ENCODE measurements at regions not wholly inside any gene's neighbourhood (a gene's known extent, or its start where the extent isn't known, plus 50 kb on each side); places are given as distances from the start of the nearest gene placed in this dataset.

GRCh38 chr6:27674882-27675281 is 202.0 kb upstream of the ZNF184 start:
- DNase-seq, result no peak
- Mint-ChIP-seq H3K4me3 (no peak overlapping the region), H3K9me3 (peaks cover 18% of the 10 kb centered on the region), H3K27ac (no peak overlapping the region), H3K36me3 (ENCODE audit: low read depth) (no peaks in the 10 kb centered on the region), H3K4me1 (peaks cover 23% of the 10 kb centered on the region), H3K27me3 (peaks cover 59% of the 10 kb centered on the region)
- TF ChIP-seq, protein P1, sequence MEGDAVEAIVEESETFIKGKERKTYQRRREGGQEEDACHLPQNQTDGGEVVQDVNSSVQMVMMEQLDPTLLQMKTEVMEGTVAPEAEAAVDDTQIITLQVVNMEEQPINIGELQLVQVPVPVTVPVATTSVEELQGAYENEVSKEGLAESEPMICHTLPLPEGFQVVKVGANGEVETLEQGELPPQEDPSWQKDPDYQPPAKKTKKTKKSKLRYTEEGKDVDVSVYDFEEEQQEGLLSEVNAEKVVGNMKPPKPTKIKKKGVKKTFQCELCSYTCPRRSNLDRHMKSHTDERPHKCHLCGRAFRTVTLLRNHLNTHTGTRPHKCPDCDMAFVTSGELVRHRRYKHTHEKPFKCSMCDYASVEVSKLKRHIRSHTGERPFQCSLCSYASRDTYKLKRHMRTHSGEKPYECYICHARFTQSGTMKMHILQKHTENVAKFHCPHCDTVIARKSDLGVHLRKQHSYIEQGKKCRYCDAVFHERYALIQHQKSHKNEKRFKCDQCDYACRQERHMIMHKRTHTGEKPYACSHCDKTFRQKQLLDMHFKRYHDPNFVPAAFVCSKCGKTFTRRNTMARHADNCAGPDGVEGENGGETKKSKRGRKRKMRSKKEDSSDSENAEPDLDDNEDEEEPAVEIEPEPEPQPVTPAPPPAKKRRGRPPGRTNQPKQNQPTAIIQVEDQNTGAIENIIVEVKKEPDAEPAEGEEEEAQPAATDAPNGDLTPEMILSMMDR (IDR thresholded peaks at IDR 0.05), result no peak
- CTCF ChIA-PET, result no interaction called here
- POLR2A ChIA-PET, result no interaction called here
- intact Hi-C loops (cut with micrococcal nuclease), result loop anchor here (5.0 to 10.0 kb wide), 5 partner anchors 123 to 1348 kb away; no protein-coding TSS in a partner anchor
- no peak for ATAC-seq (ENCODE audit: low read depth)

GRCh38 chr6:27672113-27672799 is 199.4 kb upstream of the ZNF184 start:
- intact Hi-C loops (cut with micrococcal nuclease), result loop anchor here (5.0 to 10.0 kb wide), 5 partner anchors 120 to 1345 kb away; no protein-coding TSS in a partner anchor
- peaks cover 65% of the 10 kb centered on the region for H3K27me3 Mint-ChIP-seq
- peaks cover 23% of the 10 kb centered on the region for H3K9me3 Mint-ChIP-seq
- peak overlapping the region; percentile 2 for H3K27ac Mint-ChIP-seq
- peaks cover 26% of the 10 kb centered on the region for H3K4me1 Mint-ChIP-seq
- DNase-seq, result no peak
- ATAC-seq (ENCODE audit: low read depth), result no peak
- H3K4me3 Mint-ChIP-seq, result peak overlapping the region; percentile 2
- TF ChIP-seq, protein P1 (IDR thresholded peaks at IDR 0.05), result no peak
- H3K36me3 Mint-ChIP-seq (ENCODE audit: low read depth), result peaks cover 2% of the 10 kb centered on the region
- ChIA-PET CTCF (no interaction called here), POLR2A (no interaction called here)

- Mint-ChIP-seq H3K27me3 (peaks cover 68% of the 10 kb centered on the region), H3K27ac (peak overlapping the region; percentile 43), H3K36me3 (ENCODE audit: low read depth) (peaks cover 2% of the 10 kb centered on the region), H3K4me1 (peaks cover 26% of the 10 kb centered on the region), H3K4me3 (no peak overlapping the region), H3K9me3 (peaks cover 23% of the 10 kb centered on the region)
- POLR2A ChIA-PET, result interaction anchor here (0.7 to 0.8 kb wide), 2 partner anchors 18 to 389 kb away, joined by 3 read pairs; no protein-coding TSS in a partner anchor
- intact Hi-C loops (cut with micrococcal nuclease), result loop anchor here (2.0 to 10.0 kb wide), 9 partner anchors 19 to 1342 kb away; no protein-coding TSS in a partner anchor
- CTCF ChIA-PET, result interaction anchor here (1.1 to 1.8 kb wide), 2 partner anchors 10 to 18 kb away, joined by 4 to 6 read pairs; no protein-coding TSS in a partner anchor
- TF ChIP-seq, protein P1 (IDR thresholded peaks at IDR 0.05), result no peak
- ATAC-seq (ENCODE audit: low read depth), result no peak
- DNase-seq, result no peak
Measured at GRCh38 chr6:27669624-27670301, 196.9 kb upstream of the ZNF184 start.

DNA sequence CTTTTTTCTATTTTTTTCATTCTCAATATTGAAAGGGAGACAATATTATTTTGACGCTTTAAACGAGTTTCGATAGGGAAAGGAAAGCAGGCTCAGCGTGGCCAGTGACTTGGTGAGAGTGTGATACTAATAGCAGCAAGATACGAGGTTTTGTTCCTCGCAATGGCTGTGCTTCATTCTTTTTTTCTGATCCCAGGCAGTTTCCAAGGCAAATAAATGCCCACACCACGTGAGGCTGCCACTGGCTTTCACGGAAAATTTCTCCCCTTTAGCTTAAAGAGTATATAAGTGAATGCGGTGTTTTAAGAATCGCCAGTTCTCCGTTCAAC is 196.4 kb upstream of the ZNF184 start:
- POLR2A ChIA-PET, result no interaction called here
- ATAC-seq (ENCODE audit: low read depth), result no peak
- TF ChIP-seq, protein P1 (IDR thresholded peaks at IDR 0.05), result no peak
- CTCF ChIA-PET, result interaction anchor here (1.1 kb wide), 1 partner anchor 83 kb away, joined by 3 read pairs; no protein-coding TSS in a partner anchor
- peaks cover 26% of the 10 kb centered on the region for H3K4me1 Mint-ChIP-seq
- H3K36me3 Mint-ChIP-seq (ENCODE audit: low read depth), result peaks cover 2% of the 10 kb centered on the region
- no peak for DNase-seq
- H3K27me3 Mint-ChIP-seq, result peaks cover 68% of the 10 kb centered on the region
- H3K4me3 Mint-ChIP-seq, result no peak overlapping the region
- H3K9me3 Mint-ChIP-seq, result peaks cover 22% of the 10 kb centered on the region
- H3K27ac Mint-ChIP-seq, result peak overlapping the region; percentile 32
- intact Hi-C loops (cut with micrococcal nuclease), result loop anchor here (2.0 to 5.0 kb wide), 4 partner anchors 20 to 390 kb away; no protein-coding TSS in a partner anchor
